GM21619 (cell line): ENCODE measurements at regions not wholly inside any gene's neighbourhood (a gene's known extent, or its start where the extent isn't known, plus 50 kb on each side); places are given as distances from the start of the nearest gene placed in this dataset.
"Not testable (repeated sequence)": the region's sequence is repeated elsewhere in the genome, so short reads cannot be mapped to it uniquely, and the experiment has no call there.

Experiments used
- ATAC-seq: cut with Tn5 transposase; IDR thresholded peaks from one replicate; pipeline ENCODE4 v1.9.1; 2021; ENCODE audit not compliant: unreplicated experiment

DNA sequence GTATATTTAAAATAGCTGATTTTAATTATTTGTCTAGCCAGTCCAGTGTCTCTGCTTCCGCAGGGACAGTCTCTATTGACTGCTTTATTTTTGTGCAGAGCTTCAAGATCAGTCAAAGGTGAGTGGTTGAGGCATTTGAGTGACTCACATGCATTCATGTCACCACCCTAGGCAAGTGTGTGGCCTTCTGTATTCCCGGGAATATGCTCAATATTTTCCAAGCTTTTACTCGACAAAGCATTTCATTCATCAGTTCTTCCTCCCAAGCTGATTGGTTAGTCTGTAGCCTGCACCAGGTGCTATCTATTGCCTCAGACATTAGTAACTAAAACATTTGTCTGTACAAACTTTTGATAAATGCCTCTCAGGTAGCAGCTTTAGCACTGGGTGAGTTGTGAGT is 471.5 kb upstream of the NRG3 start:
- no peak for ATAC-seq

DNA sequence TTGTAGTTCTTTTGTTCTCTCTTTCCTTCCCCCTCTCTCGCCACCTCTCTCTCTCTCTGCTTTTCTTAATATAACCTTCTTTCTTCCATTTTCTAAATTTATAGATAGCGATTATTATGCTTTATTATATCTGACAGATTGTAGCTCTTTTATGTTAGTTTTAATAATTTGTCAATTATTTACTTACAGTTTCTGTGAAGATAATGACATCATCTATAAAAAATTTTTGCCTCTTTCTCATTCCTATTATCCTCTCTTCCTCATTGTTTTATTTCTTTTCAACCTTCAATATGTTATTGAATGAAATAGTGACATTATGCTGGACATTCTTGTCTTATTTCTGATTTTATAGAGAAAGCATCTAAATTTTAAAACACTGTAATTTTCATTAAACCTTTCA is 469.6 kb upstream of the NRG3 start:
- no peak for ATAC-seq

DNA sequence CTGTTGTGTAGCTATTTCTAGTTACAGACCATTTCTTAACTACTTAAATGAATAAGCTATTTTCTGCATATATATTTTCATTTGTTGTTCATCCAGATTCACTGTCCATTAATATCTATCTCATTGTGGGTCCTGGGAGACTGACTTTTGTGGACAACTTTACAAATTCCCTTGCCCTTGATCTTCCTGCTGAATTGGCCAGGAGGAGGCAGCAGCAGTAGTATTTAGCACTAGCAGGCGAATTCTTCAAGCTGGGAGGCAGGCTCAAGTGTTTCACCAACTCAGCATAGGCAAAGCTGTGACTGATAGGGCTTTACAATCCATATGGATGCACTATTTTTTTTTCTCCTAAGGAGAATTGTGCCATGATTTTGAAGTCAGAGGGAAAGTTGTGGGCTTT is 461.0 kb upstream of the NRG3 start:
- no peak for ATAC-seq

DNA sequence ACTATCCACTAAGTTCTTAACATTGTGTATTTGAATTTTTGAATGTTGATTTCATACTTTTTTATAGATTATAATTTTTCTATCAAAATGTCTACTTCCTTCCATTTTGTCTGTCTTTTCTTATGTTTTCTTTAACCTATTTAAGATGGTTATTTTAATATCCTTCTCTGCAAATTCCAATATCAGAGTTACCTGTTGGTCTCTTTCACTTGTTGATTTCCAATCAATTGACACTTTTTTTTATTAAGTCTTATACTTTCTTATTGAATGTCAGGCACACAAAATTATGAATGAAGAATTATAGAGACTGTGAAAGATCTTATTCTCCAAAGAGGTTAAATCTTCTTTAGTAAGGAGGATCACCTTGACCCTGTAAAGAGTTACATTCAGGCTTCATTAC is 448.3 kb upstream of the NRG3 start:
- no peak for ATAC-seq

DNA sequence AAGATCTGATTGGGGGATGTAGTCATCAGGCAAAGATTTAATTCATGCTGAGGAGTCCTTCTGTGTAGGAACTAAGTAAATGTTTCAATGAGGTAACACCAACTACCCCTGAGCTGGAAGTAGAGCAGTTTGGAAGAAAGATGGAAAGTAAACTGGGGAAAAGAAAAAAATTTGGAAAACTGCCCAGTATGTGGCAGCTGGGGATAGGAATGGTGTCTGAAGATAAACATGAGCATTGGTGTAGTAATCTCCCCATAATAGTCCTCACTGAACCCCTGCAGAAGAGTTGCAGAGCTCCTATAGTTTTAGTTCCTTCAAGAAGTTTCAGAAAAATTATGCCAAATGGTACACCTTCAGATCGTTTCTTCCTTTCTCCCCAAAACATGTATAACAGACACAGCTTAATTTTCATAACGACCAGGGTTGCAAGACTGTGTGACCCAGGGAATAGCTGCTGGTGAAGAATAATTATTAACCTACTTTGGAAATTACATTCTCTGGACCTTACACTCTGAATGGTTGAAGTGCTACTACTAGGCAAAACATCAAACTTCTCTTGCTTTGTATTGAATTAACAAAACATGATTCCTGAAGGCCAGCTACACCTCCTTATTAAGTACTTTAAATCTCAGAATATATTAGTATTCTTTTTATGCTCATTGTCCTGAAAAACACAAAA is 446.4 kb upstream of the NRG3 start:
- ATAC-seq: no peak

DNA sequence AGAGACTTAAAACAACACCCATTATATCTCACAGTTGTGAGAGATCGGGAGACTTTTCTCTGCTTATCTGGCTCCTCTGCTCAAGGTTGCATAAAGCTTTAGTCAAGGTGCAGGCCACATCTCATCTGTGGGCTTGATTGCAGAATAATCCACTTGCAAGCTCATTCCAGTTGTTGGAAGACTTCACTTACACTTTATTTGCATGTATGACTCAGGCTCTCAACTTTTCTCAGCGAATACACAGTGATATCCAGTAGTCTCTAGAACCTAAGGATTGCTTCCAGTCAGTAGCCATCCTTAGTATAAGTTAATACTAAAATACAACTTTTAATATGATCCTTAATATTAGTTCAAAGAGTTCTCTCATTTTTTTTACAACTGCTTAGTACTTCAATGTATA is 435.5 kb upstream of the NRG3 start:
- ATAC-seq: no peak

DNA sequence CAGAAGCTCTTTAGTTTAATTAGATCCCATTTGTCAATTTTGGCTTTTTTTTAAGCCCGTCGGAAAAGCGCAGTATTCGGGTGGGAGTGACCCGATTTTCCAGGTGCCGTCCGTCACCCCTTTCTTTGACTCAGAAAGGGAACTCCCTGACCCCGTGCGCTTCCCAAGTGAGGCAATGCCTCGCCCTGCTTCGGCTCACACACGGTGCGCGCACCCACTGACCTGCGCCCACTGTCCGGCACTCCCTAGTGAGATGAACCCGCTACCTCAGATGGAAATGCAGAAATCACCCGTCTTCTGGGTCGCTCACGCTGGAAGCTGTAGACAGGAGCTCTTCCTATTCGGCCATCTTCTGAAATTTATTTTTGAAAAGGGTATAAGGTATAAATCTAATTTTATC is 433.4 kb upstream of the NRG3 start:
- ATAC-seq: not testable (repeated sequence)

DNA sequence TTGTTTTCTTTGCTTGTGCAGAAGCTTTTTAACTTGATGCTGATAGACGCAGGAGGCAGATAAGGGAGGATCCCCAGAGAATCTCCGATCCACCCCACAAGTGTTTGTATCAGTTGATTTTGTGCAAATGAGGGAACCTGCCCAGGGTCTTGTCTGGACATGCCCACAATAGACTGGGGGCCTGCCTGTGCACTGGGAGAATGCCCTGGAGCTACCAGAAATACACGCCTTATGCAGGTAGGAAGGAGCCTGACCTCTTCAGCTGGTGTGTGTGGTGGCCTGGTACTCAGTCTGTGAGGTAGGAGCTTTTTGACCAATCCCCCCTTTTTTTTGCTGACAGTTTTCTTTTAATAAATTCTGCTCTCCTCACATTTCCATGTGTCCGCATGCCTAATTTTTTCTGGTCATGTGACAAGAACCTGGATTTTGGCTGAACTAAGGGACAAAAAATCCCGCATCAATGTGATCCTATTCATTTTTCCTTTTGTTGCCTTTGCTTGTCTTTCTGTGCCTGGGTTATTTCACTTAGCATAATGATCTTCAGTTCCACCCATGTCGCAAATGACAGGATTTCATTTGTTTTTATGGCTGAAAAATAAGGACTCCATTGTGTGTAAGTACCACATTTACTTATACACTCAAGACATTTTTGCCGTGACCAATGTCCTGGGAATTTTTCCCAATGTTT is 430.6 kb upstream of the NRG3 start:
- ATAC-seq: no peak

DNA sequence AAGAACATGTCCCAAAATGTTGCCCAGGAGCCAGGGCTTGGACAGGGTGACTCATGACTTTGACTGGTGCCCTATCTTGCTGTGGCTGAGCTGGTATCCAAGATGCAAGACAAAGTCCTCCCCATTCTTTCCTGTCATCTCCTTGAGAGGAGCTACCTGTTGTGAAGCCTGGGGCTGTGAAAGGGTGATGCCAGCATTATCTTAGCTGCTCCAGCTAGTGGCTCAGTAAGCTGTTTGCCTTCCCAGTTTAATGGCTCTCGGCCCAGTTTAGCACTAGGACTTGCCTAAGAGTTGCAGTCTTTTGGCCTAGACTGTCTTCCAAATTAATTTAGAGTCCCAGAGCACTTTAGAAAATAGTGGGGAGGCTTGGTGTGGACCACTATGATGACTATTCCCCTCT is 424.3 kb upstream of the NRG3 start:
- no peak for ATAC-seq

DNA sequence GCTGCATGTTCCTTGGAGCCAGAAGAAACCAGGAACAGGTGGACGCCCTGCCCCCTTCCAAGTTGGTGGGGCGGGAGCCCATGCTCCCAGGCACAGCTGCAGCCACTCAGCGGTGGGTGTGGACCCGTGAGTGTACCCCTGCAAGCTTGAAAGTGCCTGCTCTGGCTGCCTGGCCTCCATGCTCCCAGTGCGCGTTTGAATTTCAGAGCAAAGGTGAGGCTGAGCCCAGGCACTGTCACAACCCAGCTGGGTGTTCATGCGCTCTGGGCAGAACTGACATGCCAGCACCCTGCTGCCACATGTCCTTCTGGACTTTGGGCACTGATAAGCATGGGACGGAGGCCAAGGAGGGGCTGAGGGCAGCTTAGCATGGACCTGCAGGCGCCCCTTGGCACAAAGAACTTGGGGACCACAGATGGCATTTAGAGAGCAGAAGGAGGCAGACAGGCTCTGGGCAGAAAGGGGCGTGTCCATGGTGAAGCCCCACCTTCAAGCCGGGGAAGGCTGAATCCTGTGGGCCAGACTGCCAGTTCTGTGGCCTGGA is 402.0 kb upstream of the NRG3 start:
- no peak for ATAC-seq

DNA sequence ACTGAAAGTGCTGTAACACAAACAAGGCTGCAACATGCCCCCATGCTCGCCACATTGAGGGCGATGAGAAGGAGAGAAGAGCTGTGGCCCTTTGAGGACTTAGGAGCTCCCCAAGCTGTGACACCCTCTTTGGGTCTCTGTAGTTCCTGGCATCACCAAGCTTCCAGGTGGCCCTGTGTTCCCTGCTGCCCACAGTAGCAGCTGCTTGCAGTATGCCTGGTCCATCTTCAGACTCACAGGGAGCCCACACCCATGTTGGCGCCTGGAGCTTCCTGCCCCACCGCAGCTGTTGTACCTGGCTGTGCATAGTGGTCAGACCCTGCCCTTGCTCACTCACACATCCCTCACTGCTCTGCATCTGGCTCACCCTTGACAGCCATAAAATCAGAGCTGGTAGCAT is 401.2 kb upstream of the NRG3 start:
- ATAC-seq: no peak

DNA sequence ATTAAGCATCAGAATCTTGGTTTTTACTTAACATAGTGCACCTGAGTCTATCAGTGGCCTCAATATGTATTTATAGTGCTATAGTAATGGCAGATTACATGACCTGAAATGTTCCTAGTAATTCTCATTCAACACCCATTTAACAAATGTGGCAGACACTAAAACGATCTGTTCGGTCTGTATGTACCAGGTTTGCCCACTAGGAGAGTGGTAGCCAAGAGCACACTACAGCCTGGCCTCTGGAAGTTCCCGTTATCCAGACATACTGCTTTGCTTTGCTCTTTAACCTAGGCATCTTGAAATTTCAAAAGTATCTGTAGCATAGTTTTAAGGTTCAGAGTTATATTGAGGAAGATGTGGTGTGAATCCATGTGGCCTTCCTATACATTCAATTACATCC is 395.7 kb upstream of the NRG3 start:
- no peak for ATAC-seq

DNA sequence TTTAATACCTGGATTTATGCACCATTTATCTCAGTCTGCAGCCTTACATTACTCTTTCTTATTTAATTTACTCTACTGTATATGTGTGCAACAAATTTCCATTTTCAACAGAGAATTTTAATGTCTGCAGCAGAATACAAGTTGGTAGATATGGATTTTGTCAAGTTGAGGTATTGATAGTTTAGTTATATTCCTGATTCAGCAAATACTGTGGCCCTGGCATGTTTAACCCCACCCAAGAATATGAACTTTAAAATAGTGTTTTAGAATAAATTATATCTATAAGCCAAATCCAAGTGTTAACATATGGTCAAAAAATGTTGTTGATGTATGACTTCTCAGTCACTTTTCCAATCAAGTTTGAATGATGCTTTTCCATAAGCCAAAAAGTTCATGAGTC is 378.4 kb upstream of the NRG3 start:
- ATAC-seq: no peak

DNA sequence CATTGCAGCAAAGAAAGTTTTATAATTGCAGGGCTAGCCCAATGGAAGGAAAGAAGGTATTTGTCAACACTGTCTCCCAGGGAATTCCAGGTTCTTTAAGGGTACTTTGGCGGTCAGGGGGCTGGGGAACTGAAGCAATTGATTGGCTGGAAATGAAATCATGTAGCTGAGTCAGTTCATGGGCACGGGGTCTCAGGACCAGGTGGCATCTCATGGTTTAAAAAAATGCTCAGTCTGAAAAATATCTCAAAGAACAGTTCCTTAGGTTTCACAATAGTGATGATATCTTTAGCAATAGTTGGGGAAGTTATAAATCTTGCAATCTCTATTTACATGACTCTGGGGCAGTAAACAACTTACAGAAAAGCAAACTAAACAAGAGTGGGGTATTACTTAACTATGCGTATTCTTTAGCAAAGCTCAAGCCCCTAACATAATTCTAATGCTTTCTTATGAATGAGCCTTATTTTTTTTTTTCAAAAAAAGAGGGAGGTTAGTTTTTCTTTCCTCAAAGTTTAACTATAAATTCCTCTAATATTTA is 376.9 kb upstream of the NRG3 start:
- ATAC-seq: no peak

DNA sequence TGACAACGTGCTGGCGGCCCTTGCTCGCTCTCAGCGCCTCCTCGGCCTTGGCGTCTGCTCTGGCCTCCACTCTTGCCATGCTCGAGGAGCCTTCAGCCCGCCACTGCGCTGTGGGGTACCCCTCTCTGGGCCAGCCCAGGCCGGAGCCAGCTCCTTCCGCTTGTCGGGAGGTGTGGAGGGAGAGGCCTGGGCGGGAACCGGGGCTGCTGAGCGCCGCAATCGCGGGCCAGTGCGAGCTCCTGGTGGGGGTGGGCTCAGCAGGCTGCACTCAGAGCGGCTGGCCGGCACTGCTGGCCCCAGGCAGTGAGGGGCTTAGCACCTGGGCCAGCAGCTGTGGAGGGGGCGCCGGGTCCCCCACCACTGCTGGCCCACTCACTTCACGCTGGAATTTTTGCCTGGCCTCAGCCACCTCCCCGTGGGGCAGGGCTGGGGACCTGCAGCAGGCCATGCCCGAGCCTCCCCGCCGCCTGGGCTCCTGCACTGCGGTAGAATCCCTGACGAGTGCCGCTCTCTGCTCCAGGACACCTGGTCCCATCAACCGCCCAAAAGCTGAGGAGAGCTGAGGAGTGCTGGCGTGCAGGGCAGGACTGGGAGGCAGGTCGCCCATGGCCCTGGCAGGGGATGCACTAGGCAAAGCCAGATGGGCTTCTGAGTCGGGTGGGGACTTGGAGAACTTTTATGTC is 372.2 kb upstream of the NRG3 start:
- no peak for ATAC-seq

DNA sequence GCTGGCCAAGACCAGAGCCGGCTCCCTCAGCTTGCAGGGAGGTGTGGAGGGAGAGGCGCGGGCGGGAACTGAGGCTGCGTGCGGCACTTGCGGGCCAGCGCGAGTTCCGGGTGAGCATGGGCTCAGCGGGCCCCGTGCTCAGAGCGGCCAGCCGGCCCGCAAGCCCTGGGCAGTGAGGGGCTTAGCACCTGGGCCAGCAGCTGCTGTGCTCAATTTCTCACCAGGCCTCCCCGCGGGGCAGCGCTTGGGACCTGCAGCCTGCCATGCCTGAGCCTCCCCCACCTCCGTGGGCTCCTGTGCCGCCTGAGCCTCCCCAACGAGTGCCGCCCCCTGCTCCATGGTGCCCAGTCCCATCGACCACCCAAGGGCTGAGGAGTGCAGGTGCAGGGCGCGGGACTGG is 369.2 kb upstream of the NRG3 start:
- ATAC-seq: not testable (repeated sequence)

DNA sequence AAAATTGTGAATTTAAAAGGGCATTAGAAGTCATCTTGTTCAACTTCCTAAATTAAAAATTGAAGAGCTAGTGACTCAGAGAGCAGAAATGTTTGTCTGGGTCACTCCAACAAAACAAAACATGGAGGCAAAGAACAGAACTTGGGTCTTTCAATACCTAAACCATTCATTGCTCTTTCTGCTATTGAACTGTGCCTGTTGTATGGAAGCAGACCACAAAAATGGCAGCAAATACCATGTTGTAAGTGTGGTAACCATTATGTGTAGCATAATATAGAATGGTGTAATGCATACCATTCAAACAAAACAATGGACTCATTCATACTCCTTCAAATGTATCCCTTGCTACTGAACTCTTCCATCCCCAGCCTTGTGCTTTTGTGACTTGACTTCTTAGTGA is 360.2 kb upstream of the NRG3 start:
- ATAC-seq: no peak

DNA sequence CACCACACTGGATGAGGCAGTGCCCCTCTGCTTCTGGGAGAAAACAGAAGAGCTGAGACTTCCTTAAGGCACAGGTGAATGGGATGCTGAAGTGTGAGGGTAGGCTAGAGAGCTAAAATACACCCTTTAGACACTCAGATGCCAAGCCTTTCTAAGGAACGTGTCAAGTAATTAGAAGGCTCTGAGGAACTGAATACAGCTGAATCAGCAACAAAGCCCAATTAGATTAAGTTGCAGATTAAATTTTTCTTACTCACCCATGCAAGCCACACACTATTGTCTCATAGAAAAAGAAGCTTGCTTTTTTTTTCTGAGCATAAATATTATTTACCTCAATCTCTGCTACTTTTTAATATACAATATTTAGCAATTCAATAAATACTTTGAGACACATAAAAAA is 354.3 kb upstream of the NRG3 start:
- no peak for ATAC-seq

DNA sequence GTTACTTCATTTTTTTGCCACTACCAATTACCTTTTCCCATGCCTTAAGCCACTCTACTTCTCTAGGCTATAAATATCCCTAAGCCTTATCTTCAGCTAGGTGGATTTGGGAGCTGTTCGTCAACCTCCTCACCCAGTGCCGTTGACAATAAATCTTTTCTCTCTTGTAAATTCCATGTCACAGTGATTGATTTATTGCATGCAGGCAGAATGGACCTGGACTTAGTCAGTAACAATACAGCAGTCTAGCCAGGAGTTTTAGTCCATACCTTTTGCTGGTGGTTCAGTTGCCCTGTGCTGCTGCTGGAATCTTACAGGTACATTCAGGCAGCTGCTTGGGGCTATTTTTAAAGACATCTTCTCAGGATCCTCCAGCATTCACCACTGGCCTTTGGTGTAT is 350.5 kb upstream of the NRG3 start:
- no peak for ATAC-seq

DNA sequence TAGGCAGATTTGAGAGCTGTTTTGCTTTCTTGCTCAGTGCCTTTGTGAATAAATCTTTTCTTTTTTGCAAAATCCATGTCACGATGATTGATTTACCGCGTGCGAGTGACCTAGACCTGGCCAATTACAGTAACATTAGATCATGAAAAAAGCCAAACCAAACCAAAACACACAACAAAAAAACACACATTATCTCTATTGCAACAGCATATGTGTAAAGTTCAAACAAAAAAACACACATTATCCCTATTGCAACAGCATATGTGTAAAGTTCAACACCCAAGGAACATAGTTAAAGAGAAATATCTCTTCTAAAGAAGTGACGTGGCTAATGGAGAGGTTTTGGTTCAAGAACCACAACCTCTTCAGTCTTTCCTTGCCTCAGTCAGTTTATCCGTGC is 342.6 kb upstream of the NRG3 start:
- no peak for ATAC-seq

DNA sequence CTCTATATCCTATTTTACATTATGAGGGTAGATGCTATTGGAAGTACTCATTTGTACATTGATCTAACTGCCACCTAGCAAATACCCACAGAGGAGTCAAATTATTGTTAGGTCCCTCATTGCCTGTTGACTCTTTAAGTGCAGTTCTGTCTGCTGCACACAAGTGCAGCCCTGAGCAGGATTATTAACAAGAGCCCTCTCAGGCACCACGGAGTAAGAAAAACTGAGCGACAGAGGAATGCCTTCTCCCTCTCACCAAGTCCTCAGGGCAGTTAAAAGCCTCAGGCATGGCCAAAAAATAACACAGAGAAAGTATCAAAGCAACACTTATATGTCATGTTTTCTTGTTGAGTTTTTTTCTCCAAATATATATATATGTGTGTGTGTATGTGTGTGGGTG is 340.0 kb upstream of the NRG3 start:
- no peak for ATAC-seq

DNA sequence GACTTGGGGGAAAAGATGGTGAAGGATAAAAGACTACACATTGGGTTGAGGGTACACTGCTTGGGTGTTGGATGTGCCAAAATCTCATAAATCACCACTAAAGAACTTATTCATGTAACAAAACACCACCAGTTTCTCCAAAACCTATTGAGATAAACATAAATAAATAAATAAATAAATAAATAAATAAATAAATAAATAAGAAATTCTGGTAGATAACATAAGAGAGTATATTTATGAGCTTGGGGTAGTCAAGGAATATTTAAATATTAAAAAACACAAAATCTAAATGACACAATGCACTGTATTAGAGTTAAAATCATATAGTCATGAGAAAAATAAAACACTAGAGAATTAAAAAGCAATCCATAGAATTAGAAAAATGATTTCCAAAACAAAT is 333.5 kb upstream of the NRG3 start:
- ATAC-seq: no peak
